ENCODE measurements at regions not wholly inside any gene's neighbourhood (a gene's known extent, or its start where the extent isn't known, plus 50 kb on each side); places are given as distances from the start of the nearest gene placed in this dataset.

- H3K9me3 ChIP-seq = no peaks in the 10 kb centered on the region
- H3K36me3 ChIP-seq (ENCODE audit: low read depth, missing control alignments) = no peaks in the 10 kb centered on the region
- H3K27ac ChIP-seq = no peak overlapping the region
- intact Hi-C loops (cut with DNase I; ENCODE audit: low total_unique reads) = no loop called here
- 86 to 90% methylated on average over 6 of the region's 6 CpGs for WGBS, 2 donors
- H3K4me1 ChIP-seq = no peaks in the 10 kb centered on the region
- DNase-seq = no peak
- TF ChIP-seq POLR2A (IDR thresholded peaks at IDR 0.05) = no peak
- TF ChIP-seq, protein P1, sequence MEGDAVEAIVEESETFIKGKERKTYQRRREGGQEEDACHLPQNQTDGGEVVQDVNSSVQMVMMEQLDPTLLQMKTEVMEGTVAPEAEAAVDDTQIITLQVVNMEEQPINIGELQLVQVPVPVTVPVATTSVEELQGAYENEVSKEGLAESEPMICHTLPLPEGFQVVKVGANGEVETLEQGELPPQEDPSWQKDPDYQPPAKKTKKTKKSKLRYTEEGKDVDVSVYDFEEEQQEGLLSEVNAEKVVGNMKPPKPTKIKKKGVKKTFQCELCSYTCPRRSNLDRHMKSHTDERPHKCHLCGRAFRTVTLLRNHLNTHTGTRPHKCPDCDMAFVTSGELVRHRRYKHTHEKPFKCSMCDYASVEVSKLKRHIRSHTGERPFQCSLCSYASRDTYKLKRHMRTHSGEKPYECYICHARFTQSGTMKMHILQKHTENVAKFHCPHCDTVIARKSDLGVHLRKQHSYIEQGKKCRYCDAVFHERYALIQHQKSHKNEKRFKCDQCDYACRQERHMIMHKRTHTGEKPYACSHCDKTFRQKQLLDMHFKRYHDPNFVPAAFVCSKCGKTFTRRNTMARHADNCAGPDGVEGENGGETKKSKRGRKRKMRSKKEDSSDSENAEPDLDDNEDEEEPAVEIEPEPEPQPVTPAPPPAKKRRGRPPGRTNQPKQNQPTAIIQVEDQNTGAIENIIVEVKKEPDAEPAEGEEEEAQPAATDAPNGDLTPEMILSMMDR (IDR thresholded peaks at IDR 0.05) = no peak
- H3K27me3 ChIP-seq = no peaks in the 10 kb centered on the region
- no peak overlapping the region for H3K4me3 ChIP-seq
Measured at GRCh38 chr3:177744873-177745606, 547.8 kb upstream of the TBL1XR1 start.

DNA sequence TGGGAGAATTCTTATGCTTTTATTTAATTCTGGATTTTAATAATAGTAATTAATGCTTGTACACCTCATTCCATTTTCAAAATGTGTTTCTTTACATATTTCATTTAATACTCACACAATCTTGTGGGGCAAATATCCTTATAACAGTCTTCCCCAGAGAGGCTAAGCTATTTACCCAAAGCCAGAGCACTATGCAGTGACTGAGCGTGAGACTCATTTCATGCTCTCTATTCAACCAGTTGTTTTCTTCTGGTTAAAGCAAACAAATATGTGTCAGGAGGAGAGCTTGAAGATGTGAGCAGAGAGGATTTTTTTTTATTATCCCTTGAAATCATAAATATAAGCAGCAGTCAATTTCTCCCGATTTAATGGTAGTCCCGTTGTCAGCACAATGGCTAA is 548.3 kb upstream of the TBL1XR1 start:
- Histone ChIP-seq H3K9me3 (no peaks in the 10 kb centered on the region), H3K4me3 (no peak overlapping the region), H3K36me3 (ENCODE audit: low read depth, missing control alignments) (no peaks in the 10 kb centered on the region), H3K27ac (no peak overlapping the region), H3K4me1 (no peaks in the 10 kb centered on the region), H3K27me3 (no peaks in the 10 kb centered on the region)
- WGBS, 2 donors = 63 to 79% methylated on average over 3 of the region's 3 CpGs
- intact Hi-C loops (cut with DNase I; ENCODE audit: low total_unique reads) = no loop called here
- TF ChIP-seq, protein P1 (IDR thresholded peaks at IDR 0.05) = no peak
- no peak for DNase-seq

DNA sequence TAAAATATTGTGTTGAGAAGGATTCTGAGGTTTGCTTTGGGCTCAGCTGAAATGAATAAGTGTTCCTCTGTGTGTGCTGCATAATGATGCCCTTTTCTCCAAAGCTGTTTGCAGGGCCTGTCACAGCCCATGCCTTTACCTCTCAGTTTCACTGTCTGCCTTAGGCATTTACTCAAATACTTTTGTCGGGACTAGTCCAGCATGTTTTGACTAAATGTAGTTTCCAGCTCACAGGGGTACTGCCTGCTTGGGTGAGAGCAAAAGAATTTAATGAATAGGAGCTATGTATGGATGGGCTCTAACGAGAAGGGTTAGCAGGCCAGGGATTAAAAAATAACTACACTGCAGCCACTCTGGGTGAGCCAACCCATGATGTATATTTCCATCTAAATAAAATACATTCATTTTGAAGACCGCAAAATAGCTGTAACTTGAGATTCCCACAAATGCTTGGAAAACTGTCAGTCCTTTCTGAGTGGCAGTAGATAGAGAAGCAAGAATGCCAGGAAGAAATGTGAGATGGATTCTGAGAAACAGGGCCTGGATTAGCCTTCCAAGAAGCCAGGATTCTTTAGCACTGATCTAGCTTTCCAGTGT is 549.2 kb upstream of the TBL1XR1 start:
- TF ChIP-seq POLR2A (IDR thresholded peaks at IDR 0.05) = no peak
- H3K27ac ChIP-seq = no peak overlapping the region

GRCh38 chr3:177749836-177750235 is 552.6 kb upstream of the TBL1XR1 start:
- 92 to 98% methylated on average over 1 of the region's 1 CpG for WGBS, 2 donors
- Histone ChIP-seq H3K4me1 (peaks cover 19% of the 10 kb centered on the region), H3K36me3 (ENCODE audit: low read depth, missing control alignments) (no peaks in the 10 kb centered on the region), H3K9me3 (no peaks in the 10 kb centered on the region), H3K27me3 (no peaks in the 10 kb centered on the region), H3K27ac (no peak overlapping the region), H3K4me3 (no peak overlapping the region)
- TF ChIP-seq, protein P1 (IDR thresholded peaks at IDR 0.05) = no peak
- no peak for TF ChIP-seq POLR2A (IDR thresholded peaks at IDR 0.05)
- intact Hi-C loops (cut with DNase I; ENCODE audit: low total_unique reads) = no loop called here
- DNase-seq = no peak

More for the DNA sequence above, 549.2 kb upstream of the TBL1XR1 start:
- H3K4me3 ChIP-seq = no peak overlapping the region
- DNase-seq = no peak
- intact Hi-C loops (cut with DNase I; ENCODE audit: low total_unique reads) = no loop called here
- no peaks in the 10 kb centered on the region for H3K27me3 ChIP-seq
- no peaks in the 10 kb centered on the region for H3K36me3 ChIP-seq (ENCODE audit: low read depth, missing control alignments)
- 91 to 94% methylated on average over 3 of the region's 3 CpGs for WGBS, 2 donors
- no peaks in the 10 kb centered on the region for H3K4me1 ChIP-seq
- H3K9me3 ChIP-seq = no peaks in the 10 kb centered on the region

DNA sequence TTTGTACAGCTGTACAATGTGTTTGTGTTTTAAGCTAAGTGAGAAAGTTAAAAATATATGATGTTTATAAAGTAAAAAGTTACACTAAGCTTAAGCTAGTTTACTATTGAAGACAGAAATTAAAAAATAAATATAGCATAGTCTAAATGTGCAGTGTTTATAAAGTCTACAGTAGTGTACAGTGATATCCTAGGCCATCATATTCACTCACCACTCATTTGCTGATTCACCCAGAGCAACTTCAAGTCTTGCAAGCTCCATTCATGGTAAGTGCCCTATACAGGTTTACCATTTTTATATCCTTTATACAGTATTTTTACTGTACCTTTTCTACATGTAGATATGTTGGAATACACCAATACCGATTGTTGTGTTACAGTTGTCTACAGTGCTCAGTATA is 553.2 kb upstream of the TBL1XR1 start:
- intact Hi-C loops (cut with DNase I; ENCODE audit: low total_unique reads) = no loop called here
- Histone ChIP-seq H3K4me1 (peaks cover 20% of the 10 kb centered on the region), H3K27ac (no peak overlapping the region), H3K9me3 (no peaks in the 10 kb centered on the region), H3K36me3 (ENCODE audit: low read depth, missing control alignments) (no peaks in the 10 kb centered on the region), H3K4me3 (no peak overlapping the region), H3K27me3 (no peaks in the 10 kb centered on the region)
- WGBS, 2 donors = 84 to 95% methylated on average over 1 of the region's 1 CpG
- TF ChIP-seq, protein P1 (IDR thresholded peaks at IDR 0.05) = no peak
- TF ChIP-seq POLR2A (IDR thresholded peaks at IDR 0.05) = no peak
- no peak for DNase-seq

Data from testis (tissue), 2 donors.